Gastroesophageal sphincter (tissue), 3 donors: ENCODE measurements at regions not wholly inside any gene's neighbourhood (a gene's known extent, or its start where the extent isn't known, plus 50 kb on each side); places are given as distances from the start of the nearest gene placed in this dataset.

Source experiments
- CTCF ChIP-seq, 4 experiments: fragments of 200-600 bp in 2 of 4; fragments of 450-650 bp in 2 of 4; sonication (generic) in 1 of 4; IDR thresholded peaks; one replicate each; pipeline ENCODE4 v1.5.1; 2017 to 2019; ENCODE audit warnings: antibody characterized with exemption in 4 of 4, mild to moderate bottlenecking in 2 of 4, moderate library complexity in 2 of 4
- EP300 ChIP-seq: sonication (generic); formaldehyde crosslinking; IDR thresholded peaks from one replicate; pipeline ENCODE4 v1.6.1; 2017; ENCODE audit warnings: antibody characterized with exemption, mild to moderate bottlenecking

DNA sequence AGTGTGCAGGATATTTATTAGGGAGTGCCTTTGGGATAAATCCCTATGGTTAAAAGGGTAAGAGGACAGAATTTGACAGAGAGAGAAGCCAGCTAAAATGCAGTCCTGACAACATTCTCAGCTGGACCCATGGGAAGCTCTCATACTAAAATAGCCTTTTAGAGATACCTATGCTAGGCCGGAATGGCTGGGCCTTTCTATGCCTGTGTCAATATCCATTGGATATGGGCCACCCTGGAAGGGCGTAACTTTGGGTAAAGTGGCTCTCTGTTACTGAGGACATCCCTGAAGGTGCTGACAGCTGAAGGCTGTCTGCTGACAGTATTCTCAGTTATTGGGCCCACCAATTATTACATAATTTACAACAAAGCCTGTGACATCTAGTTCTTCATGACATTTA lies 613.0 kb upstream of the B3GALT2 start:
- TF ChIP-seq EP300 = no peak
- no peak for TF ChIP-seq CTCF (IDR thresholded peaks at IDR 0.05)
